LHCN-M2 (cell line): ENCODE measurements at regions not wholly inside any gene's neighbourhood (a gene's known extent, or its start where the extent isn't known, plus 50 kb on each side); places are given as distances from the start of the nearest gene placed in this dataset.

ENCODE experiments used
- DNase-seq: peaks from one replicate; pipeline ENCODE4 v3.0.0-alpha.2; 2012; ENCODE audit warnings: low read depth

GRCh38 chr1:201589186-201589585 lies 50.3 kb downstream of the NAV1 start:
- no peak for DNase-seq

GRCh38 chr1:201590474-201590873 lies 51.5 kb downstream of the NAV1 start:
- no peak for DNase-seq

DNA sequence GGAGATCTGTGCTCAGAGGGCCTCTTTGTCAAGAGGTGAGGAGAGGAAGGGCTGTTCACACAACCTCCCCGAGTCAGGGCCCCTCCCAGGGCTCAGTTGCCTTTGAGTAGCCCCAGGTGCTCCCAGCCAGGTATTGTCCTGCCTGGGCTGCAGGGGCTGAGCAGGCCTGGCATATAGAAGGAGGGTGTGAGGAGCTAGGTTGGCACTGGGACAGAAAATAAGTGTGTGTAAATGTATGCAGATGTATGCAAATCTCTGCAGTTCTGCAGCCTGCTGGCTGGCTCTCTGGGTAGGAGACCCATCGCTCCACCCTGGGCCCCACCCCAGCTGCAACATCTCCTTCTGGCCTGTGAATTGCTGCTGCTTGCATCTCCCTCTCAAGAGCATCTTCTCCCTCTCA lies 52.4 kb downstream of the NAV1 start:
- DNase-seq, result no peak

GRCh38 chr1:201591981-201592380 lies 53.1 kb downstream of the NAV1 start:
- no peak for DNase-seq

DNA sequence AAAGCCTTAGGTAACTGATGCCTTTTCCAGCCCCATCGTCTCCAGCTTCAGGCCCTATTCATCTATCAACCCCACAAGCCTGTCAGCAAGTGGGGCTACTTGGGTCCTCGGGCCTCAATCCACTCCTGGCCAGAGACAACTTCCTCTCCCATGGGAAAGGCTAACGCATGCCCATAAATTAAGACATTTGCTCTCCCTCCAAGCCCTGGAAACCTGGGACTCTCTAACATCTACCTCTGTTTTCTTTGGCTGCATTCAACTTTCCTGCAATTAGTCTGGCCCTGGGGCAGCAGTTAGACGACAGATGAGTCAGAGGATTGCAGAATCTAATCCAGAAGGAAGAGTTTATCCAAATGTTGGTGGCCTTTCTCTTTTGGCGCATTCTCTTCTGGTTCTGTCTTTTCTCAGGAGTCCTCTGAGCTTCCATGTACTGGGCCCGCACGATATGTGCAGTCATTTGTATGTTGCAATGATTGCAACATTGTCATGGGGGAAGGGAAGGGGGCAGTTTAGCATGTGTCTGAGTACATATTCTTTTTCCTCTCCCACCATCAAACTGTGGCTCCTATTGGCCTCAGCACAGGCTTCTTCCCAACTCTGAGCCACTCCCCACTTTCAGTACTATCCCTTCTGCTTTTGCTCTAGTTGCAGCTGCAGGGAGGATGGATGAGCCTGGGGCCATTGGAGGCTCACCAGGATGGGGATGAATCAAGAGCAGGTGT lies 54.4 kb downstream of the NAV1 start:
- peak; percentile 90 for DNase-seq

- DNase-seq, result no peak
These were observed 55.8 kb downstream of the NAV1 start for GRCh38 chr1:201594575-201595245.

DNA sequence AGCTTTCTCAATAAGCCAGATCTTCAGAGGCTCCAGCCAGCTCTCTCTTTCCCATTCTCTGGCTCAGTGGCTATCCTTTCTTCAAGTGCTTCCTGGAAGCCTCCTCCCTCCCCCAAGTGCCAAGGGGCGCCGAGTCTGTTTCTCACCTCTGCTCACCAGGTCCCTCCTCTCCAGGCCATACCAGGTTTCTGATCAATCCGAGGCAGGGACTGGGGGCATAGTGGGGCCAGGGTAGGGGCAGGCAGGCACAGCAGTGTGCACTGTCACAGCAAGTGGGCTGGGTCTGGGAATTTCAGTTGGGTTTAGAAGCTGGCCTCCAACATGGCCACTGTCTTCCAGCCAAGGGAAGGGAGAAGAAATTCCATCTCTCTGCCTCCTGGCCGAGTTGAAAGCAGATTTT lies 56.5 kb downstream of the NAV1 start:
- no peak for DNase-seq

GRCh38 chr1:201596101-201596868 lies 57.4 kb downstream of the NAV1 start:
- no peak for DNase-seq

DNA sequence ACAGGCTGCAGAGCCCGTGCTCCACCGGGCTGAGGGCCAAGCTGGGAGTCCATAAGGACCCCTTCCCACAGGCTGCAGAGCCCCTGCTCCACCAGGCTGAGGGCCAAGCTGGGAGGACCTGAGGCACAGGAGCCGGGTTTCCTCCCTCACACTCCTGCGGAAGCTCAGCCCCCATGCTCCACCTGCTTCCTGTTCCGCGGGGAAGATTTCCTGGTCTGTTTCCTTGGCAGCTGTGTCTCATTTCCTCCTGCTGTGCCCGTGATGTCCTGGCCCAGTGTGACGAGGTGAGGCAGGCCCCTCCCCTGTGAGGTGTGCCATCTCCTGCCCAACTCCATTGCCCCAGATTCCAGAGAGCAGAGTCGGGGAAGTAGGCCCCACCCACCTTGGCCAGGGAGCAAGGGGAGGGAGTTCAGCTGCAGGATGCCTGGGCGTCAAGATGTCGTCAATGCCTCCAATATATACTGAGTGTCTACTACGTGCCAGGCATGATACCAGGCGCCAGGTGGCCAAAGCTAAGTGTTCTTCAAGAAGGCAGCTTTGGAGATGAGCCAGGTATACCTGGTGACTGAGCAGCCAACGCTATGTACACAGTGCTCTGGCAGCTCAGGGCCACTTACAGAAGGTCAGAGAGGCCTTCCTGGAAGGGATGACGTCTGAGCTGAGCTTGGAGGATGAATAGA lies 58.8 kb downstream of the NAV1 start:
- no peak for DNase-seq

DNA sequence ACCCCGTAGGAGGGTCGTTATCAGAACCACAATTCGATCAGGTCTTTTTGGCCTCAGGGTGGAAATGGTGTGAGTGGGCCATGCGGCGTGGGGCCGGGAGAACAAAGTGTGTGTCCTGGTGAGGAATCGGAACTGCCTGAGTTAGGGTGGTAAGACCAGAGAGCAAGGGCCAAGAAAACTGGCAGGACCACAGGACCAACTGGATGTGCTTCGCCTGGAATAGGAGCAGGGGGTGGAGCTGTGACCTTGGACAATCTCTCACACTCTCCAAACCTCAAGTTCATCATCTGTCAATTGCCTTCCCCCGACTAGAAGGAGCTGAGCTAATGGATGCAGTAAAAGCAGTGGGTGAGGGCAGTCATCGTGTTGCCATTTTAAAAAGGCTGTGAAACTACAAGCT lies 59.5 kb downstream of the NAV1 start:
- no peak for DNase-seq

DNA sequence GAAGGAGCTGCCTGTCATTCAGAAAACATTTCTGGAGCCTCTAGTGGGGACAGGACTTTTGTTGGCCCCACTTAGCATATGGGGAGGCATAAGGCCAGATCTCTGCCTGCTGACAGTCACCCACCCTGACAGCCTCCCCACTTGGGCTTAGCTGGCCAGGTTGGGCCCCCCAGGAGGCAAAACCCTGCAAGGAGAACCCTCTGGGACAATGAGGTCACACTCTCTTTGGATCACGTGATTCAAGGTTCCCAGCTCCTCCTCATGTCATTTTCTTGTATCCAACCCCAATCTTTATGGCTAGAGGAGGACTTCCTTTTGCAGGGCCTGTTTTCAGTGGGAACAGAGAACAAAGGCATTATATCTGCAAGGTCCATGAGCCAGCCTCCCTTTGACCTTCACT lies 60.0 kb downstream of the NAV1 start:
- DNase-seq, result no peak

GRCh38 chr1:201599548-201599947 lies 60.6 kb downstream of the NAV1 start:
- DNase-seq, result no peak

- peak; percentile 96 for DNase-seq
These were observed 63.7 kb downstream of the NAV1 start for GRCh38 chr1:201602413-201603265.

DNA sequence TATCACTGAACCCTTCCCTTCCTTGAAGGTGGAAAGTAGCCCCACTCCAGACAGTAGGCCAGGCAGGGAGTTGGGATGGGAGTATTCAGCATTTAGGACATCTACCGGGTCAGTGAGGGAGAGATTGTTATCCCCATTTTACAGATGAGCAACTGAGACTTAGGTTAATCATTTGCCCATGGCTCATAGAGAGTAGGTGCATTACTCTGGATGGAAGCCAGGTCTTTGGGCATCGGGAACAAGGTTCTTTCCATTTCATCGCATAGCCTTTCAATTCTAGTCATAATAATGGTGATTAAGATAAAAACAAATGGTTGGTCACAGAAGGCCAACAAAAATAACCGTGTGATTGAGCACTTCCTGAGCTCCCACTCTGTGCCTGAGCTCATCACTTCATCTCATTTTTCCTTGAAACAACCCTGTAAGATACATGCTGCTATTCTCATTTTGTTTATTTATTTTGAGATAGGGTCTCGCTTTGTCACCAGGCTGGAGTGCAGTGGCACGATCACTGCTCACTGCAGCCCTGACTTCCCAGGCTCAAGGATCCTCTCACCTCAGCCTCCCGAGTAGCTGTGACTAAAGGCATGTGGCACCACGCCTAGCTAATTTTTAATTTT lies 64.8 kb downstream of the NAV1 start:
- DNase-seq, result peak; percentile 41

DNA sequence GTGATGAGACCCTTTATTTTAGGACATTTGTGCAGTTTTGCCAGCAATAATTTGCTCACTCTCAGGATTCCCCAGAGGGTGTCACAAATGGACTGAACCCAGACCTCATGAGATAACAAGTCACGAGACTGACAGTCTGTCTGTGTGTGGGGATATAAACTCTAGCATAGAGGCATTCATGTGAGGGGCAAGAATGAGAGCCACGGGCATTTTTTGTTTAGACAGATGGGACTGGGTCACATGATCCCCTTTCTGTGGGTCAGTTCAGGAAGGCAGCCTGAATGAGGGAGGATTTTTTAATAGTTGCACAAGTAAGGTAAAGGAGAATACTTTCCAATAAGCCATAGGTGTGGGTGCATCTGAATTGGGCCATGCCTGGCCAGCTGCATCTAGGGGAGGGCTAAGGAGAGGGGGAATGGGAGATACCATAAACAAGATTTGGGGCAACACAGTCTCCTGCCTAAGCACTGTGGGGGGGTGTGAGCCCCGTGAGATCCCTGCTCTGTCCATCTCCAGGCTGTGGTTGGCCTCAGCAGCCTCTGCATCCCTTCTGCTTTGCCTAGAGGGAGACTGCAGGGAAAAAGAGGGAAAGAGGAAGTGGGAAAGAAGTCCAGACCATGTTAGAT lies 66.6 kb downstream of the NAV1 start:
- peak; percentile 43 for DNase-seq

DNA sequence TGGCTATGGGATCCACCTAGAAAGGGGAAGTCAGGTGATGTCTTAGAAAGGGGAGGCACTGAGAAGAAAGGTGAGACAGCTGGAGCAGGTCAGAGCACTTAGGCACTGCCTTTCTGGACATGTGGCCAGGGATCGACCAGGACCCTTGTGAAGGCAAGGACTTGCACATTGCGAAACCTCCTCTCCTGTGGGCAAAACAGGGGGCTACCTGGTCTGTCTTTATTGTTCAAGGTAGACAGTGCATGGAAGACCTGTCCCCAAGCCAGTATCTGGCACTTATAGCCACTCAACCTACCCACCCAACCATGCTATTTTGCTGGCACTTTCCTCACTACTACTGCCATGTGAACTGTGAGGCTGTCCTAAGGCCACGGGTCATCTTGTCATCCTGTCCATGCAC lies 67.2 kb downstream of the NAV1 start:
- DNase-seq, result no peak

DNA sequence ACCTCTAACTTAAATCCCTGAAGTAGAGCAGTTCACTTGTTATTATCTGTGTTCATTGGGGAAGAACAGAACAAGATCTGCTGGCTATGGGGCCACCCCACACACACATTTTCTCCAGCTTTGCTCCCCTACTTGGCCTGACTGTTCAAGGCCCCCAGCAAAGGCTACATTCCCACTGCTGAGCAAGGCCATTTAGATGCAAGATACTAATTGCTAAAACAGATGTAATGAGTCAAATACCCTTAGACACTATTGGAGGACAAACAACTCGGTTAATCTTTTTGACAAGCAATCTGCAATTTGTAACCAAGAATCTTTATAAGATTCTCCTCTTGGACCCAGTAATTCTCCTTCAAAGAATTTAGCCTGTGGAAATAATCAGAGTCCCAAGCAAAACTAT lies 67.7 kb downstream of the NAV1 start:
- no peak for DNase-seq

DNA sequence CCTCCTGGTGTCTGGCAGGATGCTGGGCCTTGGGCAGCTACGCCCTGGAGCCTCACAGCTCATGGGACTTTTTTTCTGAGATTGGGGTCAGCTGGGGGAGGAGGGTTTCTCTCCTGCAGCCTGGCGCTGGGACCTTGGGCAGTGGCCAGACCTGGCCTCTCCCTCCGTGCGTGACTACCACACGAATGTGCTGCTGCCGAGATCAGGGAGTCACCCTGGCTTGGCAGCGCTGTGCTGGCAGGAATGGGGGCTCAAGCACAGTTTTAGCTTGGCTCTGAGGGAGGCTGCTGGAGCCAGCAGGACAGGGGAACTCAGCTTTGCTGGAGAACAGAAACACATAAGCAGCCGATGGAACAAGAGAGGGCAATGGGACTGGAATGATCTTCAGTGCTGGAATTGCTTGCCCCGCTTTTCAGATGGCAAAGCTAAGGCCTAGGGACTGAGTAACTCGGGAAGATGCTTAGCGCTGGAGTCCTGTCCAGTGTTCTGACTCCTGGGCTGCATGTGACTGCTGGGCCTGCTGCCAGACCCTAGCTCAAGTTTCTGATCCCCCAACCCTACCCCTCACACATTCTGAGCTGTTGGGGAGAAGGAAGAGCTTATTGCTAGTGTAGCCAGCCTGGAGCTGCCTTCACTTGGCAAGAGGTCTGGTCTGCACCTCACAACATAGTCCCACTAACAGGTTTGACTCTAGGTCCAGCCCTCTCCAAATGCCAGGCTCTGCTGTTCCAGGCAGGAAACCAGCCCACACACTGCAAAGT lies 69.9 kb downstream of the NAV1 start:
- peak; percentile 26 for DNase-seq

DNA sequence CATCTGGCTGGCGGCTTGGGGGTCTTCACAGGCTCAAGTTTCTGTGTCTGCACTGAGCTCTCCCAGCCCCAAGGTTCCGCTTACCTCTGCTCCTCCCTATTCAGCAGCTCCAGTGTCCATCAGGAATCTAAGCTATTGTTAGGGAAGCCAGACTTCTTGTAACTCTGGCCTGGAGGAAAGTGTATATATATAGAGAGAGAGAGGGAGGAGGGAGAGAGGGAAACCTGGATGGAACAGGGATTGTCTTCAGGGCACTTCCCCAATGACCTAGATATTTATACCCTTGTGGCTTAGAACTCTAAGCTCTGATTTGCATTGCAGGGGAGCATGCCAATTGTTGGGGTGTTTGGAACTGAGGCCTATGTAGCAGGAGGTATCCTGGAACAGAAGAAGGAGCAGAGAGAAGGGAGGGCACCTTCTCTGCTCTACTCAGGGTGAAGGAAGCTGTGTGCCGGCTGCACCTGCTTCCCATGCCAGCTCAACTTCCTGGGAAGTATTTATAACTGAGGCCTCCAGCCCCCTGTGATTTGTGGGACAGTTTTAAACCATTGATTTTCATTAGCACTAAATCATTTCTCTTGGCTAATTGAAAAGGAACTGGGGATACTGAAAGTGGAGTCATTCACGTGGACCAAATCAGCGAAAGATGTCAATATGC lies 70.9 kb downstream of the NAV1 start:
- no peak for DNase-seq
